ENCODE measurements at regions not wholly inside any gene's neighbourhood (a gene's known extent, or its start where the extent isn't known, plus 50 kb on each side); places are given as distances from the start of the nearest gene placed in this dataset.
A peak's percentile ranks its signal among the peaks of the same experiment; 100 is the strongest.
"Not testable (repeated sequence)": the region's sequence is repeated elsewhere in the genome, so short reads cannot be mapped to it uniquely, and the experiment has no call there.

- no peak for DNase-seq (ENCODE audit: low read depth)
These were observed 441.3 kb upstream of the PIK3R1 start for GRCh38 chr5:67774267-67774552.

GRCh38 chr5:67773411-67774266 lies 441.9 kb upstream of the PIK3R1 start:
- peak; percentile 94 for DNase-seq (ENCODE audit: low read depth)

GRCh38 chr5:67771791-67772190 lies 443.8 kb upstream of the PIK3R1 start:
- no peak for DNase-seq (ENCODE audit: low read depth)

GRCh38 chr5:67771221-67771620 lies 444.3 kb upstream of the PIK3R1 start:
- no peak for DNase-seq (ENCODE audit: low read depth)

- peak; percentile 26 for DNase-seq (ENCODE audit: low read depth)
These were observed 445.0 kb upstream of the PIK3R1 start for GRCh38 chr5:67770431-67771025.

GRCh38 chr5:67765697-67766096 lies 449.9 kb upstream of the PIK3R1 start:
- DNase-seq (ENCODE audit: low read depth), result no peak

- DNase-seq (ENCODE audit: low read depth), result not testable (repeated sequence)
These were observed 457.8 kb upstream of the PIK3R1 start for GRCh38 chr5:67757771-67758170.

GRCh38 chr5:67752357-67752708 lies 463.2 kb upstream of the PIK3R1 start:
- DNase-seq (ENCODE audit: low read depth), result no peak

DNA sequence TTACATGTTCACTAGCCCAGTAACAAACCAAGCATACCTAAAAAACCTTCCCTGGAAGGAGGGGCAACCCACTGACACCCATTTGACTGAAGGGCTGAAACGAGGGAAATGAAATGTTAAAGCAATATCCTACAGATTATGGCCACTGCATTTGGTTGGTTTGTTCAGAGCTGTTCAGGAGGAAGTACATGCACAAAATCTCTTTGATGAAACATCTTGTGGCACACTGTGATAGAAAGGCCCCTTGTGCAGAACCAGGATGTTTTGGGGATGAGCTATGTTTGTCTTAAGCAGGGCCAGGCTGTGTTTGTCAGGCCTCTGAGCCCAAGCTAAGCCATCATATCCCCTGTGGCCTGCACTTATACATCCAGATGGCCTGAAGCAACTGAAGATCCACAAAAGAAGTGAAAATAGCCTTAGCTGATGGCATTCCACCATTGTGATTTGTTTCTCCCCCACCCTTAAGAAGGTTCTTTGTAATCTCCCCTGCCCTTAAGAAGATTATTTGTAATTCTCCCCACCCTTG lies 467.3 kb upstream of the PIK3R1 start:
- DNase-seq (ENCODE audit: low read depth), result no peak

DNA sequence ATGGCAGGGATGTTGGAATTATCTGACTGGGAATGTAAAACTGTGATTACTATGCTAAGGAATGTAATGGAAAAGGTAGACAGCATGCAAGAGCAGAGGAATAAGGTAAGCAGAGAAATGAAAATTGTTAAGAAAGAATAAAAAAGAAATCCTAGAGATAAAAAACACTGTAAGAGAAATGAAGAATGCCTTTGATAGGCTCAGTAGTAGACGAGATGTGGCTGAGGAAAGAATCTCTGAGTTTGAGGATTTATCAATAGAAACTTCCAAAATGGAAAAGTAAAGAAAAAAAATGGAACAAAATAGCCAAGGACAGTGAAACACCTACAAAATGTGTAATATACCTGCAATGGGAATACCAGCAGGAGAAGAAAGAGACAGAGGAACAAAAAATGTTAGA lies 468.5 kb upstream of the PIK3R1 start:
- DNase-seq (ENCODE audit: low read depth), result no peak

DNA sequence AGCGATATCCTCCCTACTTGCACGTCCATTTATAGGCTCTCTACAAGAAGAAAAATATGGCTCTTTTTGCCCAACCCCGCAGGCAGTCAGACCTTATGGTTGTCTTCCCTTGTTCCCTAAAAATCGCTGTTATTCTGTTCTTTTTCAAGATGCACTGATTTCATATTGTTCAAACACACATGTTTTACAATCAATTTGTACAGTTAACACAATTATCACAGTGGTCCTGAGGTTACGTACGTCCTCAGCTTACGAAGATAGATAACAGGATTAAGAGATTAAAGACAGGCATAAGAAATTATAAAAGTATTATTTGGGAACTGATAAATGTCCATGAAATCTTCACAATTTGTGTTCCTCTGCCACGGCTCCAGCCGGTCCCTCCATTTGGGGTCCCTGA lies 468.9 kb upstream of the PIK3R1 start:
- DNase-seq (ENCODE audit: low read depth), result not testable (repeated sequence)

- no peak for DNase-seq (ENCODE audit: low read depth)
These were observed 469.5 kb upstream of the PIK3R1 start for GRCh38 chr5:67746103-67746502.

- no peak for DNase-seq (ENCODE audit: low read depth)
These were observed 482.6 kb upstream of the PIK3R1 start for GRCh38 chr5:67732921-67733320.

DNA sequence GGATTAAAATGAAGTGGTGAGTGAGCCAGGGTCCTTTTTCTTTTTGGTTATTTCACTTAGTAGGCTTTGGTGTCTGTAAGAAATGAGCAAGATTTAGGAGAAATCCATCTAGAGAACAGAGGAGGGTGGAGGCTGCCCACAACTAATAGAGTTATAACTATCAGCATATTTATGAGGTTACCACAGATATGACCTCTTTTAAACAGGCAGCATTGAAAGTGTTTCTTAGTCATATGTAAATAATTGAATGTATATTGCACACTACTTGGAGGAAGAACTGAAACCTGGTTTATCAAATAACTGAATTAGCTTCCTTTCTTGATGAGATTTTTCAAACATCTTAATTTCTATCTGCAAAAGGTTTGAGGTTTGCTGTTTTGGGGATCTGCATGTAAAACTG lies 483.1 kb upstream of the PIK3R1 start:
- no peak for DNase-seq (ENCODE audit: low read depth)

DNA sequence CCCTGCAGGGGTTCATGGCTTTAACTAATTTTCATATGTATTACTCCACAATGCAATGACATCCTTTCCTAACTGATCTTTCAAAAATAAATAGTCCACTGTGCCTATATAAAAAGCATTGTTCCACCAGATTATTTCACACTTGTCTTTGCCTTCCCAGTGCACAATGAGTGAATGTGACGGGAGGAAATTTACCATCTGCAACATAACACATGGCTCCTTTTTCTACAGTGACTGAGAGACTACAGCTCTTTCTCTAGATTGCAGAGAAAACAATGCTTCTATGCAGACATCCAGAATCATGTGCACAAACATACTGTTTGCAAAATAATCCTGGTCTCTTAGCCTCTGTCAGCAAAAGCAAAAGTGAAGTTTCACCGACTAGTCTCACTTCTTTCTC lies 483.7 kb upstream of the PIK3R1 start:
- no peak for DNase-seq (ENCODE audit: low read depth)

GRCh38 chr5:67730917-67731474 lies 484.6 kb upstream of the PIK3R1 start:
- DNase-seq (ENCODE audit: low read depth), result no peak

GRCh38 chr5:67728326-67728890 lies 487.1 kb upstream of the PIK3R1 start:
- DNase-seq (ENCODE audit: low read depth), result no peak

GRCh38 chr5:67725604-67726003 lies 490.0 kb upstream of the PIK3R1 start:
- no peak for DNase-seq (ENCODE audit: low read depth)

DNA sequence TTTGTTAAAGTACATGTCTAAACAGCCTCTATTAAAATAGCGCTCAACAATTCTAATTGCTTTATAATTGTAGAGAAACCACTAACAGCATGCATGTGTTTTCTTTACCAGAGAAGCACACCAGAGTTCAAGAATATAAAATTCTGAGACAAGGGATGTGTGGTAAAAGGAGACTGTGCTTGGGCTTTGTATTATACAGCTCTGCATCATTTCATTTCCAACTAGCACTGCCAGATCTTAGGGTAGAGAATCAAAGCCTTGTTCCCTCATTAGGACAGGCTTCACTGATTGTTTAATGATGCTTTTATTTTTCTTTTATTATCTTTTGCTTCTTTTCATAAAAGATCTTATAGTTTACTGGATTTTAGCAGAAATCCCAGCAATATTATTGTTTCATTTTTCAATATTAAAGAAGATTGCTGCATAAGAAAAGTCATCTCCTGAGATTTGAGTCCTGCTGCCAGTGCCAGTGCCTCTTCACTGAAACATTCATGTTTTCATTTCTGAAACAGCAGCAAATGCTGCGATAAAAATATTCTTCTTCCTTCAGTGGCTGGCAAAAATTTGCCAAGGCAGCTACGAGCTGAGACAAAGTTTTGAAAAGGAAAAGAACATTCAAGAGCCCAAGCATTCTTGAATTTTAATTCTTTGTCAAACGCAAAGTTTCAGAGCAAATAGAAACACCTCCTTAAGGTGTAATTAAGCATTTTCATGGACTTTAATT lies 491.0 kb upstream of the PIK3R1 start:
- no peak for DNase-seq (ENCODE audit: low read depth)

GRCh38 chr5:67723873-67724272 lies 491.7 kb upstream of the PIK3R1 start:
- no peak for DNase-seq (ENCODE audit: low read depth)

- DNase-seq (ENCODE audit: low read depth), result not testable (repeated sequence)
These were observed 493.0 kb upstream of the PIK3R1 start for GRCh38 chr5:67722582-67722981.
